Islet precursor cell (in vitro differentiated cells): ENCODE measurements at regions not wholly inside any gene's neighbourhood (a gene's known extent, or its start where the extent isn't known, plus 50 kb on each side); places are given as distances from the start of the nearest gene placed in this dataset.
"Not testable (repeated sequence)": the region's sequence is repeated elsewhere in the genome, so short reads cannot be mapped to it uniquely, and the experiment has no call there.

Experiments used
- DNase-seq: peaks from one replicate; pipeline ENCODE4 v3.0.0-alpha.2; 2018

DNA sequence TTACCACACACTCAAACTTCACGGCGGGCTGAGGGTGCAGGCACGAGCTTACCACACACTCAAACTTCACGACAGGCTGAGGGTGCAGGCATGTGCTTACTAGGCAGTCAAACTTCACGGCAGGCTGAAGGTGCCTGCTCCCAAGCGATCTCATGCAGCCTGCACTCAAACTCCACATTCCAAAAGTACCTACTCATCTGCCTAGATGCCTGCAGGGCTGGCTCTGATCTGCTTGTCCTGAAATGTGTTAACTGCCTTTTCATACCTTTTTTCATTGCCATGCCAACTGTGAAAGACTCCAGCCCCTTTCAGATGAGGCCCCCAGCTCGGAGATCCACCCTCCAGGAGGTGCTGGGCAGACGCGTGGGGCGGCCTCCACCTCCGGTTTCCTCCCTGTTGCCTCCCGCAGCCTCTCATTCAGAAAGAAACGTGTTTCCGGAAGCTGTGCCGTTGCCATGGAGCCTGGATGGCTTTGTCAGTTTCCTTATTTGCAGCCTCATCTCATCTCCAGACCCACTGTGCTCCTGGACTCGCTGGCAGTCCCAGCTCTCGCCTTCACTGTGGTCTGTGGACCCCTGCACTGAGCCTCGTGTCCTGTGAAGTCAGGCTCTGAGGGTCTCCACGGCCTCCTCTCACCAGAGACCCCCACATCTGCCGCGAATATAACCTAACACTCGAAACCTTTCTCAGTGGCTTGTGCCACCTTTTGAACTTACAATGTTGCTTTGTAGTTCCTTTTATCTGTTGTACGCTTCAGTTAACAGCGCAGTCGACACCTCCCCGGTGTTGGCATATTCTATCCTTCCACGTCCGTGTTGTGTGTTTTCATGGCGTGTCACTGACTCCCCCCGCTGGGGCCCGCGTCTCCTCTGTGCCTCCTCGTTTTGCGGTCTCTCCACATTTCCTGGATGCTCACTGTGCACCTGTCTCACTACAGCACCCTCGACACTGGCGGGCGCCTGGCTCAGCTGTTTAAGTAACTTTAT is 106.1 kb upstream of the ALKAL2 start:
- DNase-seq = peak; percentile 97

- DNase-seq = no peak
Measured at GRCh38 chr2:392926-393280, 105.0 kb upstream of the ALKAL2 start.

GRCh38 chr2:392181-392925 is 104.5 kb upstream of the ALKAL2 start:
- DNase-seq = no peak

GRCh38 chr2:391696-392095 is 103.8 kb upstream of the ALKAL2 start:
- DNase-seq = no peak

- no peak for DNase-seq
Measured at GRCh38 chr2:390959-391358, 103.1 kb upstream of the ALKAL2 start.

DNA sequence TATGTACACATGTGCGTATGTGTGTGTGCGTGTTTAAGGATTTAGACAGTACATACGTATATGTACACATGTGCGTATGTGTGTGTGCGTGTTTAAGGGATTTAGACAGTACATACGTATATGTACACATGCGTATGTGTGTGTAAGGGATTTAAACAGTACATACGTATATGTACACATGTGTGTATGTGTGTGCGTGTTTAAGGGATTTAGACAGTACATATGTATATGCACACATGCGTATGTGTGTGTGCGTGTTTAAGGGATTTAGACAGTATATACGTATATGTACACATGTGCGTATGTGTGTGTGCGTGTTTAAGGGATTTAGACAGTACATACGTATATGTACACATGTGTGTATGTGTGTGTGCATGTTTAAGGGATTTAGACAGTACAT is 102.1 kb upstream of the ALKAL2 start:
- not testable (repeated sequence) for DNase-seq

DNA sequence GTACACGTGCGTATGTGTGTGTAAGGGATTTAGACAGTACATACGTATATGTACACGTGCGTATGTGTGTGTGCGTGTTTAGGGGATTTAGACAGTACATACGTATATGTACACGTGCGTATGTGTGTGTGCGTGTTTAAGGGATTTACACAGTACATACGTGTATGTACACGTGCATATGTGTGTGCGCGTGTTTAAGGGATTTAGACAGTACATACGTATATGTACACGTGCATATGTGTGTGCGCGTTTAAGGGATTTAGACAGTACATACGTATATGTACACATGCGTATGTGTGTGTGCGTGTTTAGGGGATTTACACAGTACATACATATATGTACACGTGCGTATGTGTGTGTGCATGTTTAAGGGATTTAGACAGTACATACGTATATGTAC is 100.9 kb upstream of the ALKAL2 start:
- not testable (repeated sequence) for DNase-seq

DNA sequence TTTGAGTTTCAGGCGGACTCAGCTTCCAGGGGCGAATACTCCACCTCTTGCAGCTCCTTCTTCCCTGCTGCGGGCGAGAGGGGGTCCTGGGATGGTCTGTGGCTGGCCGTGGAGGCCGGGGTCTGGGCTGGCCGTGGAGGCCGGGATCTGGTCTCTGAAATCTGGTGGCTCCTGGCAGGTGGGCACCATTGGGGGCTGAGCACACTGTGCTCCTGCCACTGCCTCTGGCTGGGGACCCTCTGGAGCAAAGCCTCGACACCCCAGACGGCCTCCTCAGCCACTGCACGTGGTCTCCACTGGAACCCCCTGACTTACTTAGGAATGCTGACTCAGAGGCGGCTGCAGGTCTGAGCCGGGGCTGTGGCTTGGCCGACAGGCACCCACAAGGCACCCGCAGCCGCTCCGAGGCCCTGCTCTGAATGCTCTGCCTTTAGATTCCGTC is 100.1 kb upstream of the ALKAL2 start:
- DNase-seq = no peak

- no peak for DNase-seq
Measured at GRCh38 chr2:386406-387103, 98.7 kb upstream of the ALKAL2 start.

DNA sequence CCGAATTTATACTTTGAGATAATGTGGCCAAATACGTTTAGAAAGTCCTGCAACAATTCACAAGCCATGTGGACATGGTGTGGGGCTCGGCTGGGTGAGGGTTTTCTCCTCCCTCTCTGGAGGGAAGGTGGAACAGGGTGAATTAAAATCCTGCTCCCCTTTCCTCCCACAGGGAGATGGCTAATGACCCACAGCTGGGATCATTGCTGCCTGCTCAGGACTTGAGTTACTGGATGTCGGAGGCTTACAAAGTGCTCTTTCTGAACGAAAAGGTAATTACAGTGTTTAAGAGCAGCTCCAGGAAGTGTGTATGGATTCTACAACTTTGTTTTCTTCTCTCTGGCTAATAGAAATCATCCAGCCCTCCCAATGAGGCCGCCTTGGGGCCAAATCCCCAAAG is 97.9 kb upstream of the ALKAL2 start:
- no peak for DNase-seq

DNA sequence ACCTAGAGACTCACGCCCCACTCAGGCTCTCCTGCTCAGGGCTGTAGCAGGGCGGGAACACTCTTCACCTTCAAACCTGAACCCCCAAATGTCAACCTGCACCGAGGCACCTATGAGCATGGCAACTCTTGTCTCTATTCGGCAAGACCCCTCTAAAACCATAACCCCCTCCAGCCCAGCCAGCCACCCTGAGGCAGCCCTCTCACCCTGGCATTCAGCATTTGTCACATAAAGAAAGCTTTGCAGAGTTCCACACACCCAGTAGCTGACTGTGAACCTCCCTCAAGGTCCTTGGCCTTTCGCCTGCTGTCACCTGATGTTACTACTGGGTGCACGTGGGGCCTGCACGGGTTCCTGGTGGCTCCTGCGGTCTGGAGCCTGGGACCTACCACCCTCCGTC is 97.2 kb upstream of the ALKAL2 start:
- DNase-seq = no peak

GRCh38 chr2:383888-384287 is 96.0 kb upstream of the ALKAL2 start:
- DNase-seq = no peak

DNA sequence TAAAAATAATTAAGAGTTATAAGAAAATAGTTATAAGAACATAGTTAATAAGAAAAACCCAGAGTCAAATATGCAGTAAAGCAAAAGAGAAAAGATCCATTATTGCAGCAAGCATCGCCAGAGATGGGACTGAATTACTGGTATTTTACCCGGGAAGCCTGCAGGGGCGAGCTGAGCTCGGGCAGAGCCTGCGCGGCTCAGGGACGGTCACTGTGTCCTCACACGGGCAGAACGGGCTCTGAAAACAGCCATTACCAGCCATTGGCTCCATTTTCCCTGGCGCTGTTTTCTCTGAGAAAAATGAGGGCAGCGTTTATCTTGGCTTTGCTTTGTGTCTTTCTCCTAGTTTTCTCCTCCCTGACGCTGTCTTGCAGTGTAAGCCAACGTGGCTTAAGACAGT is 95.3 kb upstream of the ALKAL2 start:
- no peak for DNase-seq

- DNase-seq = peak; percentile 27
Measured at GRCh38 chr2:382728-383022, 94.8 kb upstream of the ALKAL2 start.

DNA sequence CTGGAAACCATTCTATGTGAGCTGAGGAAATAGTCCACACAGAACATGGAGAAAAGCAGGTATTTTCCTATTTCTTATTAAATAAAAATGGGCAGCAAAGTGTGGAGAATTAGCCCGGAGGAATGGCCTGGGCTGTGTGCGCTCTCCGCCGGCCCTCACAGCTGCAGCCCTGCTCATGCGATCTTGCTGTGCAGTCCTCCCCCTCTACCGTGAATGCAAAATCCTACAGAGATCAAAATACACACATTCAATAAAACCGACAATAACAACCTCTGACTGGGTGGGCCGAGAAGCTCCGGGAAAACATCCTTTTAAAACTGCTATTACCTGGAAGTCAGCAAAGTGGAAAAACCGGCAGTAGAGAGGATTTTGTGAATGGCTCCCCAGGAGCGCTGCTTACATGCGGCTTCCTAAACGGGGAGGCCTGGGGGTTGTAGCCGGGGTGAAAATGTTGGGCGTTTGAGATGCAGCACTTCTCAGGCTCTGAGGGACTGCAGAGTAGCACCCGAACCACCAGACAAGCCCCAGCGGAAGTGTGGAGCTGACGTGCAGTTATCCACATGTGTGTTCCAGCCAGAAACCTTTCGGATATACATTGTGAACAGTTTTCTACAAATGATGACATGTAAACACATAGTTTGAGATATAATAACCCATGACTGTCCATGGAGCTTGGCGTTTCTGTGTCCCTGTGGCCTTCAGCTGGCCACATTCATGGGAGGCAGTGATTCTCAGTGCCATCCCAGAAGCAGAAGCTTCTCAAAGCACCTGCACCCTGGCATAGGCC is 94.2 kb upstream of the ALKAL2 start:
- DNase-seq = no peak

DNA sequence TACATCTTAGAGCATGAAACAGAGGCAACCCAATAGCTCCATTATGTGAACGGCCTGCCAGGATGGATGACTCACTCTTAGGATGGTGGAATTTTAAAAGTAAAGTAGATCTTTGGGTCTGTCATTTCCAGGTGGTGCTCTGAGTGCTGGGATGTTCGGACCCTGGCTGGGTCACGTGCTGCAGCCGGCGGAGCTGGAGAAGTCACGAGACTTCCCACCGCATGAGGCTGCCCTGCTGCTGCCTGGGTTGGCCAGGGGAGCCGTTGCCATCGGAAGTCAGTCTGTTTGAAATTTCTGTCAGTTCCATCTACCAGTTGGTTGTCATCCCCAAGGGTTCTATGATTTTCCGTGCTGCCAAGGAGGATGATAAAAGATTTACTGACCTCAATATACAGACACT is 93.3 kb upstream of the ALKAL2 start:
- DNase-seq = no peak

DNA sequence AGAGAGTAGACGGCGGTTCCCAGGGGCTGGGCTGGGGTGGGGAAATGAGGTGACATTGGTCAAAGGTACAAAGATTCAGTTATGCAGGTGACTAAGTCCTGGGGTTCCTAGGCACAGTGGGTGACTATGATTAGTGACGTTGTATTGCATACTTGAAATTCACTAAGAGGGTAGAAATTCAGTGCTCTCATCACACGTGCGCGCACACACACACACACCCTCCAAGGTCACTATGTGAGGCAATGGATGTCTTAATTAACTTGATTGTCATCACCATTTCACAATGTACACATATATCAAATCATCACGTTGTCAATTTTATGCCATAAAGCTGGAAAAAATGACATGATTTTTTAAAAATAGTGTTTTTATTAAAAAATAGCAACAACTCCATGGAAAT is 92.9 kb upstream of the ALKAL2 start:
- DNase-seq = no peak

DNA sequence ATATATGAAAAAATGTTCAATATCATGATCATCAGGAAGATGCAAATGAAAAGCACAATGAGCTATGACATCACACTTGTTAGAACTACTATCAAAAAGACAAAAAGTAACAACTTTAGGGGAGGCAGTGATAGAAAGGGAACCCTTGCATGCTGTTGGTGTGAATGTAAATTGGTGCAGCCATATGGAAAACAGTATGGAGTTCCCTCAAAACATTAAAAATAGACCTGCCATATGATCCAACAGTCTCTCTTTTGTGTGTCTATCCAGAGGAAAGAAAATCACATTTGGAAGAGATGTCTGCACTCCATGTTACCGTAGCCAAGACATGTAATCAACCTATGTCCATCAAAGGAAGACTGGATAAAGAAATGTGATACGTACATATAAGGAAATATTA is 92.3 kb upstream of the ALKAL2 start:
- no peak for DNase-seq

GRCh38 chr2:379778-380177 is 91.9 kb upstream of the ALKAL2 start:
- no peak for DNase-seq

- no peak for DNase-seq
Measured at GRCh38 chr2:378364-378763, 90.5 kb upstream of the ALKAL2 start.

DNA sequence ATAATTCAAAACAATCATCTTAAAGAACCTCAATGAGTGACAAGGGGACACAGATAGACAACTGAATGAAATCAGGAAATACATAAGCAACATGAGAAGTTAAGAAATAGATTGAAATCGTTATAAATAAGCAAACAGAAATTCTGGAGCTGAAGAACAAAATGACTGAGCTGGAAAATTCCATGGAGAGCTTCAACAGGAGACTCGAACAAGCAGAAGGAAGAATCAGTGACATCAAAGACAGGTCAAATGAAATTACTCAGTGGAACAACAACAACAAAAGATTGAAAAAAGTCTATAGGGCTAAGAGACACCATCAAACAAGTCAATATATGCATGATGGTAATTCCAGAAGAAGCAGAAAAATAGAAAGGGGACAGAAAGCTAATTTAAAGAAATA is 89.5 kb upstream of the ALKAL2 start:
- no peak for DNase-seq

DNA sequence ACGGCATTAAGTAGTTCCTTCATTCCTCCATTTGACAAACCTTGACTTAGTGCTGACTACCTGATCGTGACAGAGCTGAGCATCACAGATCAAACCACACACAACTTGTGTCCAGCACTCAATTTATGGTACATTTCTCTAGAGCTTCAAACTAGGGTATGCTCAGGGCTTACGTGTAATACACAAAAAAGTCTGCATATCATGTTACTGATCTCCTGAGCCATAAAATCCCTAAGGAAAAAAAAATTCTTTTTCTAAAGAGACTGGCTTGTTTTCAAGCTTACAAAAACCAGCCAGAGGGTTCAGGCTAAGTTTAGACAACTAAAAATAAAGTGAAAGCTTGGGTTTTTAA is 88.0 kb upstream of the ALKAL2 start:
- no peak for DNase-seq
